ENCODE measurements at regions not wholly inside any gene's neighbourhood (a gene's known extent, or its start where the extent isn't known, plus 50 kb on each side); places are given as distances from the start of the nearest gene placed in this dataset.

GRCh38 chr13:31945202-31945961 lies 86.2 kb upstream of the FRY start:
- ChIA-PET POLR2A (ENCODE audit: unreplicated experiment) (no interaction called here), CTCF (interaction anchor here (0.7 to 1.4 kb wide), 5 partner anchors 13 to 635 kb away, joined by 3 to 7 read pairs (median 3); no protein-coding TSS in a partner anchor)
- Histone ChIP-seq H3K9me3 (ENCODE audit: control insufficient read depth, insufficient read depth, low read length) (no peaks in the 10 kb centered on the region), H3K27ac (ENCODE audit: insufficient read depth, low read length) (peak overlapping the region; percentile 75; the same call in 1 of the 2 replicates), H2BK15ac (ENCODE audit: low read depth, low read length) (peak overlapping the region; percentile 32; the same call in 1 of the 3 replicates), H3K79me1 (ENCODE audit: low read depth in 1 of 2, low read length in 2 of 2) (no peaks in the 10 kb centered on the region), H3K4me1 (ENCODE audit: control insufficient read depth, insufficient read depth, low read length) (peaks cover 20% of the 10 kb centered on the region), H3K56ac (ENCODE audit: extremely low read depth, insufficient read depth, low read length) (no peak overlapping the region; the same call in 1 of the 2 replicates), H3K4ac (ENCODE audit: low read depth, low read length) (0 out of 2 replicates have a peak overlapping the region, but pooled peaks have one; percentile 29), H2AK9ac (replicated peaks; ENCODE audit: low read depth, low read length, poor library complexity) (no peak overlapping the region), H2BK120ac (ENCODE audit: low read depth, low read length) (peak overlapping the region; percentile 56), H3K4me2 (ENCODE audit: low read depth, low read length) (peak overlapping the region; percentile 53), H4K91ac (ENCODE audit: insufficient read depth, low read depth, low read length) (0 out of 2 replicates have a peak overlapping the region, but pooled peaks have one; percentile 0), H3K9me1 (ENCODE audit: insufficient read depth, low read length) (peaks cover 12% of the 10 kb centered on the region), H3K27me3 (ENCODE audit: control insufficient read depth, insufficient read depth, low read length) (no peaks in the 10 kb centered on the region), H4K5ac (ENCODE audit: low read depth, low read length) (peak overlapping the region; percentile 60), H3K14ac (replicated peaks; ENCODE audit: low read depth, low read length) (0 out of 2 replicates have a peak overlapping the region, but pooled peaks have one; percentile 57), H3K23ac (ENCODE audit: low read depth, low read length) (no peak overlapping the region), H2BK20ac (ENCODE audit: low read depth, low read length) (no peak overlapping the region), H3K18ac (ENCODE audit: low read depth, low read length) (peak overlapping the region; percentile 47), H2AK5ac (ENCODE audit: low read depth, low read length) (no peak overlapping the region), H2AFZ (replicated peaks; ENCODE audit: low read length, poor library complexity) (no peak overlapping the region), H4K20me1 (ENCODE audit: insufficient read depth, low read length) (no peaks in the 10 kb centered on the region), H4K8ac (ENCODE audit: low read depth in 2 of 2, low read length in 2 of 2) (peak overlapping the region; percentile 7 to 53; a peak in 1 of 4 replicates), H3K36me3 (ENCODE audit: control insufficient read depth, insufficient read depth, low read length) (no peaks in the 10 kb centered on the region), H2BK5ac (ENCODE audit: low read depth, low read length, poor library complexity, severe bottlenecking) (peak overlapping the region; percentile 36), H3K4me3 (ENCODE audit: insufficient read depth, low read depth, low read length) (peak overlapping the region; percentile 7; the same call in 1 of the 2 replicates), H3K9ac (ENCODE audit: low read depth, low read length) (no peak overlapping the region)
- BruUV-seq (replicated peaks), result no TSS peak
- intact Hi-C loops (cut with micrococcal nuclease) (loop anchor here (5.0 kb wide), 1 partner anchor 282 kb away; no protein-coding TSS in a partner anchor), dilution Hi-C loops (cut with HindIII; ENCODE audit: low sequenced_read_pairs, unreplicated experiment) (no loop called here), in situ Hi-C loops (cut with MboI; ENCODE audit: low sequenced_read_pairs) (no loop called here)
- ATAC-seq (ENCODE audit: low read depth) (peak; percentile 67), DNase-seq (peak; percentile 81)
- WGBS, 2 experiments (ENCODE audit: extremely low coverage in 2 of 2, insufficient read length in 1 of 2), result 32% methylated on average over 4 of the region's 14 CpGs; no CpG with 5 or more reads in 1 of the 2 experiments
- TF ChIP-seq CHD1 (IDR thresholded peaks at IDR 0.05; ENCODE audit: low read depth, low read length) (no peak), CEBPB (IDR thresholded peaks at IDR 0.05; ENCODE audit: low read depth, low read length) (peak; percentile 70)
